Germinal center (tissue), 1 donor: ENCODE measurements at regions not wholly inside any gene's neighbourhood (a gene's known extent, or its start where the extent isn't known, plus 50 kb on each side); places are given as distances from the start of the nearest gene placed in this dataset.

Experiments used
- DNase-seq: peaks from one replicate; pipeline ENCODE4 v3.0.0; 2012; ENCODE audit warnings: mixed read lengths, low spot score

GRCh38 chr16:79754081-79754480 lies 153.5 kb upstream of the MAF start:
- DNase-seq, result no peak

- no peak for DNase-seq
These were observed 152.7 kb upstream of the MAF start for GRCh38 chr16:79753286-79753685.

DNA sequence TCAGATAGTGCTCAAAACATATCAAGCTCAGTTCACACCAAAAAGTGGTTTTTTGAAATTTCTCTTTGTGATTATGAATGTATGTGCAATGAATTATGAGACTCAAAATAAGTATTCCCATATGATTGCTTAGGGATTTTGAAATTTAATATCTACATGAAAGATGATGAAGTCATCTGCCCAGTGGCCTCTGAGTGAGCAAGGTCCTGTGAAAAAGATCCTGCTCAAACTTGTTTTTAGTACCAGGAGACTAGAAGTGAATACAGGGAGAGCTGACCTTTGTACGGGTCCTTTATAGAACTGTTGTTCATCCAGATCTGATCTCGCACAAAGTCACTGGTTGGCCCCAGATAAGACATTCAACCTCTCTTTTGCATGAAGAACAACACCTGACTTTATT lies 151.9 kb upstream of the MAF start:
- DNase-seq, result no peak

DNA sequence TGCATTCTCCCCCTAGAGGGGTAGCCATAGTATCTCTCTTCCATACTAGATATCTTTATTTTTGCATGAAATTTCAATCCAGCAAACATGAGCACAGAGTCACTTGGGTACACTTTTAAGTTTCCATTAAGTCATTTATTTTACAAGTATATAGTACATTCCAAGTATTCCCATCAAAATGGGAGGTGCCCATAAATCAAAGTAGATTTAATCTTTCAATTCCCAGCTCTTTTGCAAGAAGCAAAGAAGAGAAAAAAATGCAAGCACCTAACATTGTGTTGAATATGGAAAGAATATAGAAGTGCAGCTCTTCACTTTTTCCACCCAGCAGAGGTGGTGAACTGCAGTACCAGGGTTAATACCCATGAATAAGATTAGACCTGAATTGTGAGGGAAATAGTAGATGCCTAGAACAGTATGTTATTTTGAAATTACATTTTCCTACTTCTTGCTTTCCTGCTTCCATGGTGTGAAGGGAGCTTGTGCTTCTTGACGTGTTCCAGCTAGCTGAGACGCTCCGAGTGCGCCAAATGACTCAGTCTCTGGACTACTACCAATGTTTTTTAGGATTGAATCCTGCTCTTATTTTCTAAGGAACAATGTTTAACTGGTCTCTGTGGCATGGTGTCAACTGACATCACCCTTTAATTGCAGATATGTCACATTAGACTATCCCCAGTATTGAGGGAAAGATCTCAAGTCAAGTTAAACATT lies 151.1 kb upstream of the MAF start:
- DNase-seq, result no peak

DNA sequence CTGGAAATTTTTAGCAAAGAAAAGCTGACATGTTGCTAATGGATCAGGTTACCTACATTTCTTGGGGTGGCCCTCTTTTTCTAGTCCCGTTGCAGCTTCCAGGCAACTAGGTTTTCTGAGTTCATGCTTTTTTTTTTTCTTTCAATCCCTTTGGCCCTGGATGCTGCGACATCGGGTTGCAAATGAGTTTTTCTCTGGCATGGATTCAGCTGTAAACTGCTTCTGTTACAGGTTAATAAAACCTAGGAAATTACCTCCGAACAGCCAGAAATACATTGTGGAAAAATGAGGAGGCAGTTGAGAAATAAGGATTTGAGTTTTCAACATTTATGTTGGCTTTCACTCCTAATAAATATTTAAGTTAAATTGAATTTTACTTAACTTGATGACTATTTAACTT lies 149.8 kb upstream of the MAF start:
- no peak for DNase-seq

DNA sequence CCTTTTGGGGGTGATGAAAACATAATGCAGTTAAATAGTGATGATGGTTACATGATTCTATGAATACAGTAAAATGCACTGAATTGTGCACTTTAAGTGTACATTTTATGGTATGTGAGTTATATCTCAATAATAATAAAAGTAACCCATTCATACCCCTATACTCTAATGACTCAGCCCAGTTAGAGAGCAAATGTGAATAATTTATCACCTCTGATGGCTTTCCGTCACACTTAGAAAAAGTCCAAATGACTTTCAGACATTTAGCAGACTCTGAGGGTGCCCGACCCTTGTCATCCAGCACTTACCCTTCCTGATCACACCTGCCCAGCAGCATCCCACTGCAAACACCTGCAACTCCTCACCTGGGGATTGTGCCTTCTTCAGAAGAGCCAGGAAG lies 148.1 kb upstream of the MAF start:
- DNase-seq, result no peak

- DNase-seq, result no peak
These were observed 147.2 kb upstream of the MAF start for GRCh38 chr16:79747688-79748087.

DNA sequence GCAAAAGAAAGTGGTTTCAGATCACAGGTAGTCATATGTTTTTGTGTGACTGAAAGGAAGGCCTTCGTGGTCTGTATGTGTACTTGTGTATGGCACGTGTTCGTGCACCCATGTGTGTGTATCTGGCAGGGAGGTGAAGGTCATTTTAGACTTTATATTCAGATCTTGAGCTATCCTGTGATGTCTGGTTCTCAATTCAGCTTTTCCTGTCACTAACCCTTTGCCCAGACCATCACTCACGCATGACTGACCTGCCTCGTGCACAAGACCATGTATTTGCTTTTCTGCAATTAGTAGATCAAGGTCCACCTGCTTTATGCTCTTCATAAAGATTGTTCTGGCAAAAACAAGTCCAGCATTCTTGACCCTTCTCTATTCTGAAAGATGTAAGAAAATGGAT lies 139.7 kb upstream of the MAF start:
- no peak for DNase-seq

DNA sequence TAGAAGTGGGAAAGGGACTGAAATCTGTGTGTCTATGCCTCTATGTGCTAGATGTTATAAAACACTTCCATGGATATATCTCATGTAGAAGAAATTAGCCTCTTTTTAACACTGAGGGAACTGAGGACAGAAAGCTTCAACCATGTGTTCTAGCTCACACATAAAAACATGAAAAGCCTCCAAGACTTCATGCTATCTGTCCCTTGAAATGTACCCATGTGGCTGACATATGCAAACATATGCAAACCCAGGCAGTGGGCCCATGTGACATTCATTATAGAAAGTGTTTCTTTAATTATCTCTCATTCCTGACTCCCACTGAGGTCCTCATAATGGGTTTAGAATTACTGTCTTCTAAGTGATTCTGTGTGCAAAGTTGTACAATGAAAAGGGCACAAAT lies 134.7 kb upstream of the MAF start:
- DNase-seq, result no peak

- DNase-seq, result no peak
These were observed 134.2 kb upstream of the MAF start for GRCh38 chr16:79734721-79735120.

DNA sequence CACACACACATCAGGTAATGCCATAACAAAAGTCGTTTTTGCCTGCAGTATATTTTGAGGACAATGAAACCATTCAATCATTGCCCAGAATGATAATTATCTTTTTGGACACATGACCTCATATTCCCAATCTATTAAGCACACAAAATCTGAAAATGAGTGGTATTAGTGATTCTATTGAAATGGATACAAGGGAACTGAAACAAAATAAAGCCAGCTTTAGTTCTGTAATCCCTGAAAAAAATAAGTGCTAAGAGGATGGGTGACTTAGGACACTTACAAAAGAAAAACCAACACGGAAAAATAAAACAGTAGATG lies 128.3 kb upstream of the MAF start:
- no peak for DNase-seq

DNA sequence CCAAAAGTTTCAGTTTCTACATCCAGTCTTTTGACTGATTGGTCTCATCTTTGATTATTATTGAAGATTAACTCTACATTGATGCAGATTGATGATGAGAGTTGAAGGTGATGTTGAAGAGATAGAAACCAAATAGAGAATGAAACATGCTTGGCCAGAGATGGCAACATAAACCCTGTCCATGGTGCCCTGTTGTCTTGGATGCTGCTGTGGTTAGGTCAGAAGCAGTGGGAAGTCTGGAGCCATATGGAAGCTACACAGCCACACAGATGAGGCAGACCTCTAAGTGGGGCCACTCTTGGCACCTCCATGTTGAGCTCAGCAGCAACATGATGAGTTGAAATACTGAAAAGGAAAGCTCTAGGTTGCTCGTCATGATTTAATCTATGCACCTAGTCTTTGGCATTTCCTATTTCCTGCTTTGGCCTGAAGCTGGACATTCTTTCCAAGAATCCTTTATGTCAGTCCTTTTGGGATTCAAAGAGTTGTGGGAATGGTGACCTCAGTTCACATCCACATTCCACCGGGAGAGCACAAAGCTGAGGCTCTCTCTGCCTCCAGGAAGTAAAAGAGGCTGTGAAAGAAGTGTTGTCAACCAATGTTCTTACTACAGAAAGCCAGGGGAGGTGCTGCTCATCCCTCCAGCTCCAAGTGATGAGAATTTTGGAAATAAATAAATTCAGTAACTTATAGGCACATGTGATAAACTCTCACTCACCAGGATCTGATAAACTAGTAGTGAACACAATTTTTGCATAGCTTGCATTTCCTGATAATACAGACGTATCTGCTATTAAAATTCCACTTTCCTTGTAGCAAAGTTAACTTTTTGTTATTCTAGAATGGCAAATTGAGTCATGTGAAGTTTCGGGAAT lies 127.7 kb upstream of the MAF start:
- DNase-seq, result no peak

- no peak for DNase-seq
These were observed 126.4 kb upstream of the MAF start for GRCh38 chr16:79726902-79727301.

- DNase-seq, result no peak
These were observed 124.5 kb upstream of the MAF start for GRCh38 chr16:79725051-79725450.

- DNase-seq, result no peak
These were observed 123.1 kb upstream of the MAF start for GRCh38 chr16:79723583-79724168.

DNA sequence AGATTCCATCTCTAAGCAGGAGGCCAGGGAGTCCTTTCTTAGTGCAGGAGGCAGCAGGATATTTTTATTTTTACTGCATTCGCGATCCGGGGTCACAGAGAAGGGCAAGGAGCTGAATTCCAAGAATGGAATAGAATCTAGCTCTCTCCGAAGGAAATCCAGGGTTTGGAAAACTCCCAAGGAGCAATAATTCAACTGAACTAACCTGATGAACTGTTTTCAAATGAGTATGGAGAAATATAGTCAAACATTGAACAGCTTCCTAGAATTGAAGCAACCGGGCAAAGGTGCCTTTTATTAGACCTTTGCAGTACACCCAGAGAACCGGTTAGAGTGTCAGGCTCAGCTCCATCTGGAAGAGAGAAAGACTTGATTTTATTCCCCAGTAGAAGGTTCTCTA lies 120.7 kb upstream of the MAF start:
- DNase-seq, result no peak

- DNase-seq, result no peak
These were observed 117.0 kb upstream of the MAF start for GRCh38 chr16:79717333-79718137.

DNA sequence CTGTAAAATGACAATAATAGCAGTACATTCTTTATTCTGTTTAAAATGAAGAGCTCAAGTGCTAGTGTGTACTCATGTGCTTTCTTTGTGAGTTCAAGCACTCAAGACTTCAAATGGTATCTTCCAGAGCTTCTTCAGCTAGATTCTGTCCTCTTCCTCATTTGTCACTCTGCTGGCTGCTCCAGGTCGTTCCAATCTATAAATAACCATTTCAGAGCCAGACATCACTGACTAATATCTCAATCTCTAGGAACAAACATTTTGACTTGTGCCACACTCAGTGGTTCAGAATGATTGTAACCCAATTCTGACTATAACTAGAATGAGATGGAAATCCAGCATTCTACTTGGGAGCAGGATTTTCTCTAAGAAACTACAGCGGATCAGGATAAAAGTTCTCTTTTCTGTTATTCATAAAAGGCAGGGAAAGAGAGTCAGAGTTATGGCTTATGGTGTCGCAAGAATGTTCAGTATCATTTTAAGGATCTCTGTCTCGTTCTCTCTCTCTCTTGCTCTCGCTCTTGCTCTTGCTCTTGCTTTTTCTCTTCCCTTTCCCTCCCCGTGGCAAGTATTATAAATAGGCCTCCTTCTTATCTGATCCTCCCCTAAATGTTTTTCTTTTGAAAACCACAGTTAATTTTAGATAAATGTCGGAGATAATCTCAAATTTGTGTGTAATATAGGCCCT lies 116.3 kb upstream of the MAF start:
- DNase-seq, result no peak

DNA sequence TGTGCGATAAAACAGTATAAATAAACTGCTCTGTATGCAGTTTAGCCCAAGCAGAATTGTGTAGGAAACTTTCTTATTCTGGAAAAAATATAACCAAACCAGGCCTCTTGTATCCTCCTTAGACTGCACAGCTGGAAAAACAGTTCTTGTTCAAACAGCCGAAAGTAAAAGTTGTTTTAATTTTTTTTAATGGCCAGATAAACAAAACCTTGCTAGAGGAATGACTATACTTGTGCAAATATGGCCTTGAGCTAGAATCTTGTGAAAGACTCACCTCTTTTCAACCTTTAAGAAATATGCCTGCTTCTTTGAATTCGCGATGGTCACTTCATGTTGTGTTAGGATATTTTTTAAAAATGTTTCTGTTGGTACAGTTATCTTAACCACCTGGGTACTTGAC lies 114.5 kb upstream of the MAF start:
- DNase-seq, result no peak

DNA sequence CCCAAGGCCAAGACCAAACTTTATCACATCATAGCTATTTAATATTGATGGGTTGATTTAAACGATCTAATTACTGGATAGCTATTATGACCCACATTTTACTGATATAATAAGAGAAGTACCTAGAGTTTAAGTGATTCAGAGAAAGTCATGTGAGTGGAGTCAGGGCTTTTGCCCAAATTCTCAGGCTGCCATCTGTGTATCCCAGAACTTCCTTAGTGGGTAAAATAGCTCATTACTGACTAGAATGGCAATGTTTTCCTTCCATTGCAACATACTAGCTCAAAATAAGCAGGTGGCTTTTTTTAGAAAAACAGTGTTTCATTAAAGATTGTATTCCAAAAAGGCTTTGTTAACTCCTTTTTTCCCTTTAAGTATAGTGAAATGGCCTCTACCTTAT lies 113.9 kb upstream of the MAF start:
- no peak for DNase-seq

DNA sequence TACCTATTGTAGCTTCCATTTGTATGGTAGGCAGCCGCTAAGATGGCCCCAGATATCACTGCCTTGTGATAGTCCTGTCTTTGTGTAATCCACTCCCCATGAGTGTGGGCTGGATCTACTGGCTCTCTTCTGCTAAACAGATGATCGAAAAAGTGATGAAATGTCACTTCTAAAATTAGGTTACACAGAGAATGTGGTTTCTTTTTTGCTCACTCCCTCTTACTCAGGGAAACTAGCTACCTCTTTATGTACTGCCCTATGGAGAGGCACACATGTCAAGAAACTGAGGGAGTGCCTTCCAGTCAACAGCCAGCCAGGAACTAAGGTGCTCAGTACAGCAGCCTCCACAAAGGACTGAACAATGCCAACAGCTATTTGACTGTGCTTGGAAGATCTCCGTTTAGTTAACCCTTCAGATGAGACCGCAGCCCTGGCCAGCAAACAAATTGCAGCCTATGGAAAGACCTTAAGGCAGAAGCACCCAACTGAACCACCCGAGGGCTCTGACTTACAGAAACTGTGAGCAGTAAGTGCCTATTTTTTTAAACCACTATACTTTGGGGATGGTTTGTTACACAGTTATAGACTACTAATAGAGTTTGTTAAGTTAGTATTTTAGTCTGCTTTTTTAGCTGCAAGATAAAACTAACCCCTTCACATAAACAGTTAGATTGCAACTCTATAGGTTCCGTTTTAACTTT lies 113.2 kb upstream of the MAF start:
- DNase-seq, result no peak
